C4-2B (cell line): ENCODE measurements at regions not wholly inside any gene's neighbourhood (a gene's known extent, or its start where the extent isn't known, plus 50 kb on each side); places are given as distances from the start of the nearest gene placed in this dataset.

Experiments
- CTCF ChIP-seq: fragments of 450-650 bp; conservative IDR thresholded peaks from 2 replicates; pipeline ENCODE4 v1.5.1; 2017; ENCODE audit warnings: mild to moderate bottlenecking
- ZFX ChIP-seq: fragments of 450-650 bp; IDR thresholded peaks from 2 replicates; pipeline ENCODE4 v1.6.1; 2017

GRCh38 chr4:185994750-185995149 lies 74.2 kb upstream of the TLR3 start:
- TF ChIP-seq CTCF = no peak
- no peak for TF ChIP-seq ZFX
